ENCODE measurements at regions not wholly inside any gene's neighbourhood (a gene's known extent, or its start where the extent isn't known, plus 50 kb on each side); places are given as distances from the start of the nearest gene placed in this dataset.

DNA sequence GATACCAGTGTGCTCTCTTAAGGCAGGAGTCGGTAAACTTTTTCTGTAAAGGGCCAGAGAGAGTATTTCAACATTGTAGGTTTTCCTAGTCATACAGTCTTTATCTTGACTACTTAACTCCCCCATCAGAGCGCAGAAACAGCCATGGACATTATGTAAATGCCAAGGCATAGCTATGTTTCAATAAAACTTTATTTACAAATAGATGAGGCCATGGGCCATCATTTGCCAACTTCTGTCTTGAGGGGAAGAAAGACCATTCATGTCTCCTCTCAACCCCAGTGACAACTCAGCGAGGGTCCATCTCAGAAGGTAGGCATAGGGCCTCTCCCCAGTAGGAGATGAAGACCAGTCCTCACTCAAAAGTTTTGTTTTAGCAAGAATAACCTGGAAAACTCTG, 301.3 kb downstream of the FBXW7 start:
- no peak for DNase-seq

DNA sequence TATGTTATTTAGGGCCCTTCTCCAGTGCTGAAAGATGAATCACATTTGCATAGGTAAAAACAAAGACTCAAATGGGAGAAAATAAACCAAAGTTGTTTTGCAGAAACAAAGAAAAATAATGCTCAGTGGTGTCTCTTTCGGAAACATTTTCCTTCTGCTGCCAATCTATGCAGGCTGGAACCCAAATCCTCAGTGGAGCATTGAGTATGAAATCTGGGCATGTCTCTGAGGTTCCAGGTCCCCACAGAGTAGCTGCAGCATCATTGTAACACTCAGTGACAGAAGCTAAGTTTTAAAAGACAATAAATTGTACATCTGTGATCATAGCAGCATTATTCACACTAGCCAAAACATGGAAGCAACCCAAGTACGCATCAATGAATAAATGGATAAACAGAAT, 303.6 kb downstream of the FBXW7 start:
- DNase-seq = no peak

DNA sequence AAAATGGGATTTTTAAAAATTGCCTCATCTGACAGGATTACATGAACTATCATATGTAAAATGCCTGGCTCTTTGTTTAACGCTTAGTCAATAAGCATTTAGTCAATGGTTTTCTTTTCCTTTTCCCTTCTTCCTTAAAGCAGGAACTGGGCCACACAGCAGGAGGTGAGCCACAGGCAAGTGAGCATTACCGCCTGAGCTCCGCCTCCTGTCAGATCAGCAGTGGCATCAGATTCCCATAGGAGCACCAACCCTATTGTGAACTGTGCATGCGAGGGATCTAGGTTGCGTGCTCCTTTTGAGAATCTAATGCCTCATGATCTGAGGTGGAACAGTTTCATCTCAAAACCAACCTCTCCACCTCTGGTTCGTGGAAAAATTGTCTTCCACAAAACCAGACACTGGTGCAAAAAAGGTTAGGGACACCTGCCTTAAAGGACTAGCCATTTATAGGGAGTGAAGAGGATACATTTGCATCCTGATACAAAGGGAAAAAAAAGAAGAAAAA, 306.1 kb downstream of the FBXW7 start:
- DNase-seq = no peak

DNA sequence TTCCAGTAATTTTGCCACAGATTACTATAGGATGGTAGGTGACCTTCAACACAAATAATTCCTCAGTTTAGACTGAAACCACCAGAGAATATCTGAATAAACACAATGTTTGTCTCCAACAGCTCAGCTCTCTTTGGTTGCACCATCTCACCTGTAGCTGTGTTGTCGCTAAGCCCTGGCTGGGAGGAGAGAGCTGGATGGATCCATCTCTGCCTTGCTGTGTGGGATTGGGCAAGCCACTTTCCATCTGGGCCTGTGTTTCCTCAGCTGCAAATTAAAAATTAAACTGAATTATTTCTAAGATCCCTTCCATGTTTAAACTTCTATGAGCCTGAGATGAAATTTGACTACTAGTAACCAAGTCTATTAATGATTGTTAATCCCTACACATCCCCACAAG, 310.2 kb downstream of the FBXW7 start:
- no peak for DNase-seq

DNA sequence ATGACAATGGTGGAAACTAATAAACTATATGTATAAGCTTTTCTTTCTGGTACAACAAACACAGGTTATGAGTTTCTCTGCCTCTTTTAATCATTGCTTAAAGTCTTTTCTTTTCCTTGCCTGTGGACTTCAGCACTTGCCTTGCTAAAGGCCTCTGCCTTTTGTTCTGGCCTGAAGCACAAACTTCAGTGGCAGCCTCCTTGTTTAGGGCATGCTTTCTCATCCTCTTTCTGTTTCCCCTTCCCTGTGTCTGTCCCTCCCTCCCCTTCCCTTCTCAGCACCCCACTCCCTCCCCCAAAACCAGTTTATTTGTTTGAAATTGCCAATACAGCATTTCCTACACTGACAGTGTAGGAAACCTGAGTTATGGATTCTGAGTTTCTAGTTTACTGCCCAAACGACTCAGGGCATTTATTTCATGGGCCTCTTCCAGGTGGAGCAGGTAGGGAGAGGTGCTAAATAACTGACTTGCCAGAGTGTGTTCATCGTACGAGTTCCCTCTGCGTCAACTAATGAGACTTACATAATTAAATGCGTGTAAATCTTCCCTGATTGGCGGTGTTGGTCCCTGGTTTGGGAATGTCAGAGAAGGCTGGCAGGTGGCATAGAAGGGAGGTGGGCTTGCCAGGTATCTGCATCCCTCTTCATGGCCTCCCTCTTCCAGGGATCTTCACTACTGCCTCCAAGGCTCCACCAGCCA, 311.0 kb downstream of the FBXW7 start:
- DNase-seq = no peak

DNA sequence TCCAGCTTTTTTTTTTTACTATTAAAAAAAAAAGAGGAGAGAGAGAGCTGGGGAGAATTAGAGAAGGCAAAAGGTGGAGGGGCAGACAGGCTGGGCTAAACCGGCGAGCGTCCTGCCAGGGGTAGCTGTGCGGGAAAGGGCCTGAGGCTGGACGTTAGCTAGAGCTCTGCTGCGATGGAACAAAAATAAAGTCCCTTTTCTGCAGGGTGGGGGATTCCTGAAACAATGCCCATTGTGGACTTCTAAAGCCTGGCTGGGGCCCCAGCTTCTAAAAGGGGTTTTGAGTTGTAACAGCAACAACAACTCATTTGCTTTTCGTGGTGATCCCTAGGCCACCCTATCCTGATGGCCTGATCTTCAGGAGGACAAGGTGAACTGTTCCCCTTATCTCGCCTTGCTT, 311.7 kb downstream of the FBXW7 start:
- no peak for DNase-seq

DNA sequence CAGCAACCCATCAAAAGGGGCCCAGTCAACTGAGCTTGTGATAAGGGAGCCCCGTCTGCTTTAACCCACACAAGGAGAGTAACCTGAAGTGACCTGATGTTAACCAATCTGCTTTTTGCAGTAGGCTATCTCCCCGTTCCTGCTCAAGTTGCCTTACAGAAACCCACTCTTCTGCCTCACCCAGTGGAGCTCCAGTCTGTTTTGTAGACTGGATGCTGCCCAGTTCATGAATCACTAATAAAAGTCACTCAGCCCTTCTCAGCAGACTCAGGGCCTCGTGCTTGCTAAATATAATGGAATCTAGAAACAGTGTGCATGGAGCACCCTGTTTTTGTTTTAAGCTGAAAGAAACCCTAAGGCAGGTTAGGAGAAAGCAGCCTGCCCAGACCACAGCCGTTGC, 312.3 kb downstream of the FBXW7 start:
- DNase-seq = no peak

DNA sequence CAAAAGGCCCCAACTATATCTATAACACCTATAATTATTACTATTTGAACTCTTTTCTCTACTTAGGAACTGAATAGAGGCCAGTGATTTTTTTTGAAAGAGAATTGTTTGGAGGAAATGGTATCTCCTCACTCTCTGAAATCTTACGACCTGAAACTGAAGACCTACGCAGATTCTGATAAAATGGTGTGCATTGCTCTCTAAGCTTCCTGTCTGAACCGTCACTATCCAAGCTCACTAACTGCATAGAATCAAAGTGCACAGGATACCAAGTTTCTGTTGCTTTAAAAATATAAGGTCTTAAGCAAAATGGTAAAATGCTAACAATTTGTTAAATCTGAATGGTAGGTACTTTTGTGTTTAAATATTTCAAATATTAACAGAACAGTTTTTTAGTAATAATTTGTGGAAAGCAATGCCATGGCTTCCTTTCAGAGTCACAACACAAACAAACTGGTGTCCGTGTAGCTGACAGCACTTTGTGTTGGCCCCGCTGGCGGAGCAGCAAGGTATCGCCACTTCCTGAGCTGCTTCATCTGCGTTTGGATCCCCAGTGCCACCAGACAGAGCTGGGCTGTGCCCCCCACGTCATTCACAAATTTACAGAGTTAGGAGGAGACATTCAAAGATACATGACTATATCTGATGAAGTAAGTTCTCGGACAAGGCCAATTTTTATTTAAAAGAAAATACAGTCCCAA, 313.9 kb downstream of the FBXW7 start:
- no peak for DNase-seq

DNA sequence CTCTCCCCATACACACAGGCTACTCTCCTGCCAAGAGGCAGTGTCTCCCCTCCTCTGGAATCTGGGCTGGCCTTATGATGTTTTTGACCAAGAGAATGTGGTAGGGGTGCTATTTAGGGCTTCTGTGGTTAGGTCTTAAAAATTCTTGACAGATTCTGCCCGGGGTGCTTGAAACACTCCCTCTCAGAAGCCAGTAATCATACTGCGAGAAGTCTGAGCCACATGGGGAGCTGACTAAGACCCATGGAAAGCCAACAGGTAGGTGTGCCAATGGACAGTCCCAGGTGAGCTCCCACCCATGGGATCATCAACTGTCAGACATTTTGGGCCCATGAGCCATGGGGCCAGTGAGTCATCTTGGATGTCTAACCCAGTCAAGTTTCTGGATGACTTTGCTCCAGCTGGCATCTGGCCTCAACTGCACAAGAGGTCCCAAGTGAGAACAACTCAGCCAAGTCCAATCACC, 315.7 kb downstream of the FBXW7 start:
- DNase-seq = no peak

DNA sequence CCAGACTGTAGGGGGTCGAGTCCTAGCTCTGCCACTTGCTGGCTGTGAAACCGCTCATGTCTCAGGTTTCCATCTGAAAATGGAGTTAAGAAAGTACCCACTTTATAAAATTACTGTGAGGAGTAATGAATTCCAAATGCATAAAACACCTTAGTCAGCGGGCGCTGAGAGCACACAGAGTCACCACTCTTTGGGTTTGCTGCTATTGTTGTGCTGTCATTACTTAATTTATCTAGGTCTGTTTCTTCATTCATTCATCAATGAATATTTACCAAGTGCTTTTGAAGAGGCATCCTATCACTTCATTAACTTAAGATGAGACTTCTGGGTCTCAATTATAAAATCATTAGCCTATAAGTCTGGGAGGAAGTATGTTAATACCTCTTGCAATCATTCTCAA, 317.3 kb downstream of the FBXW7 start:
- no peak for DNase-seq

DNA sequence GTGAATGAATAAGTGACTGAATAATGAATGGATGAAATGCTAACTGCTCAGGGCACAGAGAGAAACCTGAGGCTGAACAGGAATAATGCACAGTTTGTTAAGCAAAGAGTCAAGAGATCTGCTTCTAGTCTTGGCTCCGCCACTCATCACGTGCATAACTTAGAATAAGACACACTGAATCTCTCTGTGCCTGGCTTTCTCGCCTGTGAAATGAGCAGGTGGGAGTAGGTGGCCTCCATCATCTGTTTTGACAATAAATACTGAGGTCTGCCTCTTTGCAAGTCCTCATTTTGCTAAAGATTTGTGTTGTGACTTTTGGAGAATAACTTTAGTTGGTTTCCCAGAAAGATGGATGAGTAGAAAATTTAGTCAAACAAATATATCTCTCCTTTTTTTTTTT, 318.0 kb downstream of the FBXW7 start:
- no peak for DNase-seq

DNA sequence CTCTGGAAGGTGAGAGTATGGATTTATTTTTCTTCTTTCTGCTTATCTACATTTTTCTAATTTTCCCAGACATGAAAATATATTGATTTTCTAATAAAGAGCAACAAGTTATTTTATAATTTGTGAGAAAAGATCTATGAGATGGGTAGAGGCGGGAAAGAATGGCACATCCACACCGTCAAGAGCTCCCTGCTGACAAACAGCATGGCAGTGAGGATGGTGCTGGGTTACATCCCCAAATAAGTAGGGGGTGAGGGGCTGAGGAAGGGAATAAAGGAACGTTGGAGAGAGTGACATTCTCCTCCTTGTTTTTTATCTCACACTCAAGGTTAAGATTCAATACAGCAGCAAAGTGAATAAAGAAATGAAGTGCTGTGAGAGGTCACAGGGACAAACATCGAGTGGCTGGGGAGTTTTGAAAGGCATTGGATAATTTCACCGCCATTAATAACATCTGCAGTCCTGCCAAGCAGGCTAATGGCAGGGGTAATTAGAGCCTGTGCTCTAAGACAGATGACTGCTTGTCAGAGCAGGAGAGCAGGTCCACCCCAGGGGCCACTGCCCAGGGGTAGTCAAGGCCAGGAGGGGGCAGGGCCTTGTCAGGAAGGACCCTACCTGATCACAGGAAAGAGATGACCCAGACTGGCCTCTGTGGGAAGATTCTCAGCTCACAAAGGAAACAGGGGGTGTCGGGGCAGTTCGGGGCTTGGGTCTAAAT, 323.8 kb downstream of the FBXW7 start:
- no peak for DNase-seq

DNA sequence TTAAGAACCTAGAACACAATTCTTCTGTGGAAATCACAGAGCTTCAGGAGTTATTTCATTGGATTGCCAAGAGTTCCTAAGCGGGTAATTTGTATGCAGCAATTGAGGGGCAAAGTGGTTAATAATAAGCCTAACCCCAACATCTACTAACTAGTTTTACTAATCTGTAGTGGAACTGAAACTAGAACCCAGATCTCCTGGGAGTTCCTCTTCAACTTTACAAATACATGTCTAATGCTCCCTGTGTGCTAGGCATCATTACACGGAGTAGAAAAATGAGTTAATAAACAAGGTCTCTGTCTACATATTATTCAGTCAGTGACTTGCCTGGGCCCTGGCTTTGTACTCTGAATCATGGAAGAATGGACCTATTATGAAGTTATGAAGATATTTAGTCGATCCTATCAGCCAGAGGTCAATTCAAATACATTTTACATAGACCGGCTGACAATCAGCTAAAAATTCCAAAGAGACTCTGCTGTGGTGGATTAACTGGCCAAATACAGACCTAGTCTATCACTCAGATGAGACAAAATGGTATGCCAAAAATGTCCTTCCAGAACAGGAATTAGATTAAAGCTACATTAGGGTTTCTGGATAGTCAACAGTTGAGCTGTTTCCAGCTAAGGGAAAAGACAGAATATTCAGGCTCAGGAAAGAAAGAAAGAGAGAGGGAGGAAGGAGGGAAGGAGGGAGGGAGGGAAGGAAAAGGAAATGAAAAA, 326.0 kb downstream of the FBXW7 start:
- no peak for DNase-seq

DNA sequence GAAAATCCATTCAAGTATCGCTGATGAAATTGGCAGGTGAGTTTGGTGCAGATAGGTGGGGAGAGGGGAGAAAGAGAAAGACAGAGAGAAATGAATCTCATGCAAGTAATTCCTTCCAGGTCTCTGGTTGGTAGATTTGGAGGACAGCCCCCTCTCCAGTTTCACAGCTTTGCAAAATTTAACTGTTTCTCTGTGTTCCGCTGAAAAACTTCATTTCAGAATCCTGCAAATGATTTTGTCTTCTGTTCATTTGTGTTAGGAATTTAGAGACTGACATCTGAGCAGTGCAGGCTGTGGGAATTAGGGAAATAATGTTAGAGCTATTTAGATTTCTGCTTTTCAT, 328.5 kb downstream of the FBXW7 start:
- no peak for DNase-seq

DNA sequence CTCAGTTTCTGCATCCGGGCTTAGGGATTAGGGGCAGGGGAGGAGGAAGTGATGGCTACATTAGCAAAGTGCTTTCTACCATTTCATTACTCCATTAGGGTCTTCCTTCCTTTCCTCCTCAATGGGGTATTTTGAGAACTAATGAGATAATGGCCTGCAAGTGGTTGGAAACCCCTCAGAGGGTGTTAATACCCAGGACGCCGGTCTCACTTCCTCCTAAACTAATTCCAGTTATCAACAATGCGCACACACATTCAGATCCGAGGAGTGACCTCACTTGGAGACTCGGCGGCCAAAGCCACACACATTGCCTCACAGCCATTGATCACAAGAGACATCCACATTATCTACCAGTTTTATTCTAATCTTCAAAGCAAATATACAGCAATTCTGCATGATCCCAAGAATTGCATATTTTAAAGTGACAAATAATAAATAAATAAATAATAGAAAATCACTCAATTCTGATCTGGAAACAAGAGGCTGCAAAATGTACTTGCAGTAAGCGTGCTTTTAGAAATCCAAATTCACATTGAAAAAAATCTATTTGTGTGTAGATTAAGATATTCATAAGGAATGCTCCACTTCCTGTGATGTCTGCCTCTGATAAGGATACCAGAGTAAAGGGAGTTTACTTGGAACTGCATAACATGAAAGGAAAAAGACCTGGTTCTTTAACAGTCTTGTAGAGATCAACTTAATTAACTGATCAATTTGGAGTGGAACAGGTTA, 329.1 kb downstream of the FBXW7 start:
- DNase-seq = no peak

DNA sequence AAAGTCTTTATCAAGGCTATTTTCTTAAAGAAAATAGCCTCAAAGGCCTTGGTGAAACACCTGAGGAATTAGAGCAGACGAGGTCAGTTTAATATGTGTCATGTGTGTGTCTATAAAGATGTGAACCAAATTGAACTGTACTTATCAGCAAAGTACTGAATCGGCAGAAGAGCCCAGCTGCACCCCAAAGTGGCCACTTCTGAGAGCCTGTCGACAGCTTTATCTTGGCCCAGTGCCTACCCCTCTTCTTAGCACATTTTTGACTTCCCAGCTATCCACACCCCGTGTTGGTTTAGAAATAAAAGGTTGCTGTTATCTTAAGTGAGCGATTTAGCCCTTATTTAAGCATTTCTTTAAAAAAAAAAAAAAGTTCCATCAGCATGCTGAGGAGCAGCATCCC, 329.7 kb downstream of the FBXW7 start:
- no peak for DNase-seq

DNA sequence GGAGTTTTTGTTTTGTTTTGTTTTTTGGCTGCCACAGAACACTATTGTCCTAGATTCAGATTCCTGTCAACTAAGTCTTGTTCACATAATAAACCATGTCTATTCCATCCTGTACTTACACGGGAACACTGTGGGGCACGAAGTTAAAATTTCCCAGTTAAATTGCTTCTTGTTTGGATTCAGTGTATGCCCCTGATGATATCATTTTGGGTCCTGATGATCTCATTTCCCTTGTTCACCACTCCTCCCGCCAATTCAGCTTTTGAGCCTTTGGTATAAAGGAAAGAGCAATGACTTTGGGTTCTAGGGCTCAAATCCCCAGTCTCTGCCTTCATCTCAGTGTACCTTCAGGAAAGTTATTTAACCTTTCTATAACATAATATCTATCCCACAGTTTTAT, 333.5 kb downstream of the FBXW7 start:
- no peak for DNase-seq

DNA sequence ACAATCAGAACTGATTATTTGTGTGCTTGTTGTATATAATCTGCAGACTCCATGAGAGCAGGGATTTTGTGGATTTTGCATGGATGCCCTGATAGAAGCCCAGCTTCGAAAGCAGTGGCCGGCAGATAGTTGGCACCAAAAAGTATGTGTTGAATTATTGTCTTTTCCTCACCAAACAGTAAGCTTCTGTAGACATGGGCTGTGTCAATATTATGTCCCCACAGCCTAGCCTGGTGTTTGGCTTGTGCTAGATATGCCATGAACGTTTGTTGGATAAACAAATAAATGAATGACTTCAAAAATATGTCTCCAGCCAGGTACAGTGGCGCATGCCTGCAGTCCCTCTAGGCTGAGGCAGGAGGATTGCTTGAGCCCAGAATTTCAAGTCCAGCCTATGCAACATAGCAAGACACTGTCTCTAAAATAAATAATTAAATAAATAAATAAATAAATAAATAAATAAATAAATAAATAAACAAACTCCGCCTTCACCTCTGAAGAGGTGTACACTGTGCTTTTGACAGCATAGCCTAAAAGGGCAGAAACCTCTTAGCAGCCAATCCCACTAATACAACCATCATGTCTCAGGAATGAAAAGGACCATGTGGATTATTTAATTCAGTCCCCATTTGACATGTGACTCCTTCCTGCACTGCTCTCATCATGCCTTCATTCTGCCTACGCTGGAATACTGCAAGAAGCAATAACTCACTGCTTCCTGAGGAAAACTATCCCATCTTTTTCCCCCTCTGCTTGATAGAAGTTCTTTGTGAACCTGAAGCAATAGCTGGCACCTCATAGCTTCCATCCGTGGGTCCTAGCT, 335.2 kb downstream of the FBXW7 start:
- no peak for DNase-seq

DNA sequence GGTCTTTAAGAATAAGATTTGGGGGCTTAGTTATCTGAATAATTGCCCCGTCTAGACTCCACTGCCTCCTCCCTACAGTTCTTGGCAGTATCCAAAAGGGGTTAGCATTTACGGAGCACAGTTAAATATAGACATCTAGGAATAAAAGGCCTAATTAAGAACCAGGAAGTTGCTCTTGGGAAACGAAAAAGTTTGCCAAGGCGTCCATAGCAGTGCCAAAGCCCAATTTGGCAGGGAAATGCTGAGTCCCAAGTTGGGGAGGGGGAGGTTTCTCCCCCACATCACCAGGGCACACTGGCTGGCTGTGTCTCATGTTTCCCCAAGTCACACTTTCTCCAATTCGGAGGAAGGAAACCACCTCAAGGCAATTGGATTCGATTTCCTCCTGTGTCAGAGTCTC, 338.7 kb downstream of the FBXW7 start:
- no peak for DNase-seq

DNA sequence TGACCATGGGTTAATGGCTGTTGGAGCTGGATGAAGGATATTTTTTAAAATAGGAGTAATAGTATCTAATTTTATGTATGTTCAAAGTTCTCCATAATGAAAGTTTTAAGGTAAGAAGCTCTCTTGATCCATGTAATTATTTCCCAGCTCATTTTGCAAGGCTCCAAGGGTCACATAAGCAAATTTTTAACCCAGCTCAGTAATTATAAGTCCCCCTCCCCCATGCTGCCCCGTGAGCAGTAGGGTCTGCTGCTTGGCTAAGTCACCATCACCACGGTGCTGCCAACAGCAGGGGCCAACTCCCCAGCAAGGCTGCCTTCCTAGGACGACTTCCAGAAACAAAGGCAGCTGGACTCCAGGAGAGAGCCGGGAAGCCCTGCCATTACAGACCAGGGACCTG, 340.0 kb downstream of the FBXW7 start:
- no peak for DNase-seq

DNA sequence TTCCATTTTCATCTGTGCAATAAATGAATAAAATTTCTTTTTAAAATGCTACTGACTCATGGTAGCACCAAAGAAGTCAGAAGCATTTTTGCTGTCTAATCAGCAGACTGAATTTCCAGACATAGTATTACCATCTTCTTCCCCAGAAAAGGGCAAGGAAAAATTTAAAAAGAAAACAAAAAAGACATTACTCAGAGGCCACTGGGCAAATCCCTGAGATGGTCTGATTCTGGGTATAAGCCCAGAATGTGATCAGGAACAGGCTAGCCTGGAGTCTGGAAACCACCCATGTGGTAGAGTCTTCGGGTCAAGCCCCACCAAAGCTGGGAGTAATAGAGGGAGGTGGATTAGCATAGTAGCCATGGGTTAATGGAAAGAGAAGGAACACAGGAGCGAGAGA, 342.8 kb downstream of the FBXW7 start:
- DNase-seq = no peak

DNA sequence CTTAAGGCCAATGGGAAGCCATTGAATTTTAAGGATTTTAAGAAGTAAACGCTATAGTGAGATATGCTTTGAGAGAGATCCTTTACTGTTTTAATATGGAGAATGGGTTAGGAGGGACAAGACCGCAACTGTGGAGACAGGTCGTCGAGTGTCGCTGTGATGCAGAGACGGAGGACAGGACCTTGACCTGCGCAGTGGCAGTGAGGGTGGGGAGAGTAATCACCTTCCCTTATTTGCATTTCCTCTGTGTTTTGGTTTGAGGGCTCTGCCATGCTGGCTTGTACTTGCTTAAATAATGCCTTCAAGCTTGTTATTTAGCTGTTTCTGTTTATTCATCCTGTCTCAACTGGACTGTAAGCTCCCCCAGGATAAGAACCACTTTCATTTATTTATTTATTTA, 345.0 kb downstream of the FBXW7 start:
- DNase-seq = no peak
